OCI-LY1 (cell line): ENCODE measurements at regions not wholly inside any gene's neighbourhood (a gene's known extent, or its start where the extent isn't known, plus 50 kb on each side); places are given as distances from the start of the nearest gene placed in this dataset.

Experiments
- EZH2 ChIP-seq: fragments of 200-600 bp; sonication (generic), shearing (Covaris generic); IDR thresholded peaks from 2 replicates; pipeline ENCODE4 v1.8.0; 2017; ENCODE audit warnings: borderline replicate concordance, mixed run types, mild to moderate bottlenecking, antibody characterized with exemption, low read length, moderate library complexity, mixed read lengths
- TF ChIP-seq, protein P1 (sequence below): fragments of 200-600 bp; sonication (generic), shearing (Covaris generic); IDR thresholded peaks from 2 replicates; pipeline ENCODE4 v1.5.1; 2017; ENCODE audit warnings: mild to moderate bottlenecking, antibody characterized with exemption, low read length, moderate library complexity, mixed read lengths

DNA sequence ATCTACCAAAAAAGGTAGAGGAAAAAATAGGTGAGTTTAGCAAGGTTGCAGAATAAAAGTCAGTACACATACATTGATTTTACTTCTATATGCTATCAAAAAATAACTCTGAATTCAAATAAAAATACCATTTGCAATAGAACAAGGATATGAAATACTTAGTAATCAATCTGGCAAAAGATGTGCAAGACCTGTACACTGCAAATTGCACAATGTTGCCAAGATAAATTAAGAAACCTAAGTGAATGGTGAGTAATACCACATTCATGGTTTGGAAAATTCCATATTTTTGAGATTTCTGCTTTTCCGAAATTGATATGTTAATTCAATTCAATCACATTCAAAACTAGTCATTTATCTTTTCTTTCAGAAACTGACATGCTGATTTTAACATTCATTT is 464.8 kb downstream of the EPHA3 start:
- TF ChIP-seq, protein P1, sequence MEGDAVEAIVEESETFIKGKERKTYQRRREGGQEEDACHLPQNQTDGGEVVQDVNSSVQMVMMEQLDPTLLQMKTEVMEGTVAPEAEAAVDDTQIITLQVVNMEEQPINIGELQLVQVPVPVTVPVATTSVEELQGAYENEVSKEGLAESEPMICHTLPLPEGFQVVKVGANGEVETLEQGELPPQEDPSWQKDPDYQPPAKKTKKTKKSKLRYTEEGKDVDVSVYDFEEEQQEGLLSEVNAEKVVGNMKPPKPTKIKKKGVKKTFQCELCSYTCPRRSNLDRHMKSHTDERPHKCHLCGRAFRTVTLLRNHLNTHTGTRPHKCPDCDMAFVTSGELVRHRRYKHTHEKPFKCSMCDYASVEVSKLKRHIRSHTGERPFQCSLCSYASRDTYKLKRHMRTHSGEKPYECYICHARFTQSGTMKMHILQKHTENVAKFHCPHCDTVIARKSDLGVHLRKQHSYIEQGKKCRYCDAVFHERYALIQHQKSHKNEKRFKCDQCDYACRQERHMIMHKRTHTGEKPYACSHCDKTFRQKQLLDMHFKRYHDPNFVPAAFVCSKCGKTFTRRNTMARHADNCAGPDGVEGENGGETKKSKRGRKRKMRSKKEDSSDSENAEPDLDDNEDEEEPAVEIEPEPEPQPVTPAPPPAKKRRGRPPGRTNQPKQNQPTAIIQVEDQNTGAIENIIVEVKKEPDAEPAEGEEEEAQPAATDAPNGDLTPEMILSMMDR, result no peak
- no peak for TF ChIP-seq EZH2
